ENCODE measurements at regions not wholly inside any gene's neighbourhood (a gene's known extent, or its start where the extent isn't known, plus 50 kb on each side); places are given as distances from the start of the nearest gene placed in this dataset.

DNA sequence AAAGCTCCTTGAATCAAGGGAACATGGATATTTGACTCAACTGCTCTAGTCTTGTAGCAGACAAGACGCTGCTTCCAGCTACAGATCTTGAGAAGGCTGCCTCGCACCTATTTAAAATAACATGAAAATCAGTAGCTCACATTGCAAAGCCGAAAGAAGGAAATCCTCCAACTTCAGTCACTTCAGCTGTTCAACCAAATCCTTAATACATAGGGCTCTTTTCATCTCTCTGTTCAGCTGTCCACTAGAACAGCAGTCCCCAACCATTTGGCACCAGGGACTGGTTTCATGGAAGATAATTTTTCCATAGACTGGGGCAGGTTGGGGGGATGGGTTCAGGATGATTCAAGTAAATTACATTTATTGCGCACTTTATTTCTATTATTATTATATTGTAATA, 1116.0 kb upstream of the TMEM132C start:
- TF ChIP-seq JUN (IDR thresholded peaks at IDR 0.05; ENCODE audit: borderline replicate concordance, insufficient read depth, insufficient read length, low read depth), result no peak
- TF ChIP-seq FOS (IDR thresholded peaks at IDR 0.05; ENCODE audit: borderline replicate concordance, insufficient read depth, low read length), result no peak
- no peak for TF ChIP-seq POLR2AphosphoS5 (IDR thresholded peaks at IDR 0.05; ENCODE audit: insufficient read depth, low read depth, low read length)
- TF ChIP-seq POLR2A (IDR thresholded peaks at IDR 0.05; ENCODE audit: low read depth, low read length), result no peak
- TF ChIP-seq, protein P1, sequence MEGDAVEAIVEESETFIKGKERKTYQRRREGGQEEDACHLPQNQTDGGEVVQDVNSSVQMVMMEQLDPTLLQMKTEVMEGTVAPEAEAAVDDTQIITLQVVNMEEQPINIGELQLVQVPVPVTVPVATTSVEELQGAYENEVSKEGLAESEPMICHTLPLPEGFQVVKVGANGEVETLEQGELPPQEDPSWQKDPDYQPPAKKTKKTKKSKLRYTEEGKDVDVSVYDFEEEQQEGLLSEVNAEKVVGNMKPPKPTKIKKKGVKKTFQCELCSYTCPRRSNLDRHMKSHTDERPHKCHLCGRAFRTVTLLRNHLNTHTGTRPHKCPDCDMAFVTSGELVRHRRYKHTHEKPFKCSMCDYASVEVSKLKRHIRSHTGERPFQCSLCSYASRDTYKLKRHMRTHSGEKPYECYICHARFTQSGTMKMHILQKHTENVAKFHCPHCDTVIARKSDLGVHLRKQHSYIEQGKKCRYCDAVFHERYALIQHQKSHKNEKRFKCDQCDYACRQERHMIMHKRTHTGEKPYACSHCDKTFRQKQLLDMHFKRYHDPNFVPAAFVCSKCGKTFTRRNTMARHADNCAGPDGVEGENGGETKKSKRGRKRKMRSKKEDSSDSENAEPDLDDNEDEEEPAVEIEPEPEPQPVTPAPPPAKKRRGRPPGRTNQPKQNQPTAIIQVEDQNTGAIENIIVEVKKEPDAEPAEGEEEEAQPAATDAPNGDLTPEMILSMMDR (IDR thresholded peaks at IDR 0.05; ENCODE audit: extremely low read depth in 1 of 2, insufficient read depth in 1 of 2, low read depth in 1 of 2, low read length in 2 of 2), result no peak
- no peak for TF ChIP-seq EZH2 (IDR thresholded peaks at IDR 0.05; ENCODE audit: borderline replicate concordance, low read depth, low read length, severe bottlenecking)
- TF ChIP-seq, protein P2, sequence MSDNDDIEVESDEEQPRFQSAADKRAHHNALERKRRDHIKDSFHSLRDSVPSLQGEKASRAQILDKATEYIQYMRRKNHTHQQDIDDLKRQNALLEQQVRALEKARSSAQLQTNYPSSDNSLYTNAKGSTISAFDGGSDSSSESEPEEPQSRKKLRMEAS (IDR thresholded peaks at IDR 0.05; ENCODE audit: insufficient read depth, insufficient read length), result no peak
- TF ChIP-seq MYC (IDR thresholded peaks at IDR 0.05; ENCODE audit: low read depth, low read length), result no peak
- no peak for TF ChIP-seq GATA2 (IDR thresholded peaks at IDR 0.05; ENCODE audit: insufficient read depth, insufficient read length, low read depth, low read length)

Measured in endothelial cell of umbilical vein (primary cell).